Bronchial epithelial cell (primary cell): ENCODE measurements at regions not wholly inside any gene's neighbourhood (a gene's known extent, or its start where the extent isn't known, plus 50 kb on each side); places are given as distances from the start of the nearest gene placed in this dataset.
A peak's percentile ranks its signal among the peaks of the same experiment; 100 is the strongest.

Experiments used
- DNase-seq: peaks from one replicate; pipeline ENCODE4 v3.0.0-alpha.2; 2010; ENCODE audit warnings: low read depth
- FAIRE-seq: peaks from 2 replicates; lab custom pipeline; 2011; peaks lifted over from hg19 to GRCh38; lab: Jason Lieb, UNC
- H3K27me3 ChIP-seq: 2 replicates; pipeline ENCODE4 v1.5.1; 2011; ENCODE audit warnings: low read length; ENCODE audit not compliant: control insufficient read depth, insufficient read depth
- H3K36me3 ChIP-seq: 2 replicates; pipeline ENCODE4 v1.5.1; 2011; ENCODE audit warnings: low read length; ENCODE audit not compliant: control insufficient read depth, insufficient read depth
- H3K4me3 ChIP-seq: 2 replicates; pipeline ENCODE4 v1.5.1; 2011; ENCODE audit warnings: mild to moderate bottlenecking, low read depth, low read length, control low read depth
- CTCF ChIP-seq: IDR thresholded peaks from 2 replicates; pipeline ENCODE4 v1.5.1; 2011; ENCODE audit warnings: mild to moderate bottlenecking, moderate library complexity, low read length, control low read depth, inconsistent platforms; ENCODE audit not compliant: insufficient read depth, severe bottlenecking

GRCh38 chr2:60118917-60119316 lies 434.5 kb downstream of the BCL11A start:
- Histone ChIP-seq H3K27me3 (no peaks in the 10 kb centered on the region), H3K36me3 (no peaks in the 10 kb centered on the region), H3K4me3 (no peak overlapping the region)
- no peak for DNase-seq
- TF ChIP-seq CTCF = no peak
- FAIRE-seq = no peak

GRCh38 chr2:60118061-60118460 lies 435.4 kb downstream of the BCL11A start:
- no peaks in the 10 kb centered on the region for H3K36me3 ChIP-seq
- FAIRE-seq = no peak
- DNase-seq = peak; percentile 13
- TF ChIP-seq CTCF = no peak
- H3K27me3 ChIP-seq = no peaks in the 10 kb centered on the region
- H3K4me3 ChIP-seq = no peak overlapping the region

GRCh38 chr2:60116161-60116875 lies 437.1 kb downstream of the BCL11A start:
- FAIRE-seq (no peak), DNase-seq (peak; percentile 16)
- Histone ChIP-seq H3K27me3 (no peaks in the 10 kb centered on the region), H3K4me3 (no peak overlapping the region), H3K36me3 (no peaks in the 10 kb centered on the region)
- no peak for TF ChIP-seq CTCF

GRCh38 chr2:60109744-60110143 lies 443.7 kb downstream of the BCL11A start:
- Histone ChIP-seq H3K36me3 (no peaks in the 10 kb centered on the region), H3K4me3 (no peak overlapping the region), H3K27me3 (no peaks in the 10 kb centered on the region)
- TF ChIP-seq CTCF = no peak
- FAIRE-seq (no peak), DNase-seq (no peak)

- no peak for TF ChIP-seq CTCF
- H3K27me3 ChIP-seq = no peaks in the 10 kb centered on the region
- no peak for FAIRE-seq
- DNase-seq = no peak
- H3K36me3 ChIP-seq = no peaks in the 10 kb centered on the region
- H3K4me3 ChIP-seq = no peak overlapping the region
These were observed 446.5 kb downstream of the BCL11A start for GRCh38 chr2:60106836-60107529.

- no peaks in the 10 kb centered on the region for H3K27me3 ChIP-seq
- DNase-seq (no peak), FAIRE-seq (no peak)
- no peak for TF ChIP-seq CTCF
- no peak overlapping the region for H3K4me3 ChIP-seq
- H3K36me3 ChIP-seq = no peaks in the 10 kb centered on the region
These were observed 447.5 kb downstream of the BCL11A start for GRCh38 chr2:60105906-60106305.
